ENCODE measurements at regions not wholly inside any gene's neighbourhood (a gene's known extent, or its start where the extent isn't known, plus 50 kb on each side); places are given as distances from the start of the nearest gene placed in this dataset.

GRCh38 chr10:130997267-130998045 lies 314.1 kb downstream of the TCERG1L start:
- TF ChIP-seq GATA3 (IDR thresholded peaks at IDR 0.05; ENCODE audit: low read depth, low read length) (no peak), GATA2 (IDR thresholded peaks at IDR 0.05; ENCODE audit: low read depth, low read length) (no peak)

Measured in SH-SY5Y (cell line).